Astrocyte (in vitro differentiated cells and primary cell): ENCODE measurements at regions not wholly inside any gene's neighbourhood (a gene's known extent, or its start where the extent isn't known, plus 50 kb on each side); places are given as distances from the start of the nearest gene placed in this dataset.

Experiments
- CTCF ChIP-seq: IDR thresholded peaks from 2 replicates; pipeline ENCODE4 v1.5.1; 2011; ENCODE audit warnings: low read depth, mild to moderate bottlenecking, inconsistent platforms, low read length, moderate library complexity; ENCODE audit not compliant: insufficient read depth
- EZH2 ChIP-seq: IDR thresholded peaks from 2 replicates; pipeline ENCODE4 v1.6.1; 2012; ENCODE audit warnings: mild to moderate bottlenecking, low read length, inconsistent platforms; ENCODE audit not compliant: insufficient read depth

GRCh38 chr9:99605016-99605743 lies 216.5 kb upstream of the NR4A3 start:
- TF ChIP-seq CTCF = no peak
- no peak for TF ChIP-seq EZH2
